Activated T-cell treated with anti-CD3 and anti-CD28 coated beads, Interleukin-2, amount 50 U/mL, for 4 hours (primary cell): ENCODE measurements at regions not wholly inside any gene's neighbourhood (a gene's known extent, or its start where the extent isn't known, plus 50 kb on each side); places are given as distances from the start of the nearest gene placed in this dataset.

Experiments
- ATAC-seq, 2 donors: fragments of 200-7000 bp; cut with Tn5 transposase; one replicate each; pipeline ENCODE4 v1.10.0; 2021
- DNase-seq: peaks from one replicate; pipeline ENCODE4 v3.0.0-alpha.2; 2020
- H3K27me3 Mint-ChIP-seq: one replicate; pipeline ENCODE4 v1.8.0; 2021; ENCODE audit warnings: low read depth, mixed read lengths
- H3K36me3 Mint-ChIP-seq: one replicate; pipeline ENCODE4 v1.8.0; 2022; ENCODE audit warnings: mixed read lengths; ENCODE audit not compliant: insufficient read depth
- H3K4me1 Mint-ChIP-seq: one replicate; pipeline ENCODE4 v1.8.0; 2021; ENCODE audit warnings: low read depth, mixed read lengths
- H3K4me3 Mint-ChIP-seq: one replicate; pipeline ENCODE4 v1.8.0; 2021; ENCODE audit warnings: mild to moderate bottlenecking, moderate library complexity, mixed read lengths
- H3K9me3 Mint-ChIP-seq: one replicate; pipeline ENCODE4 v1.8.0; 2021; ENCODE audit warnings: mixed read lengths

DNA sequence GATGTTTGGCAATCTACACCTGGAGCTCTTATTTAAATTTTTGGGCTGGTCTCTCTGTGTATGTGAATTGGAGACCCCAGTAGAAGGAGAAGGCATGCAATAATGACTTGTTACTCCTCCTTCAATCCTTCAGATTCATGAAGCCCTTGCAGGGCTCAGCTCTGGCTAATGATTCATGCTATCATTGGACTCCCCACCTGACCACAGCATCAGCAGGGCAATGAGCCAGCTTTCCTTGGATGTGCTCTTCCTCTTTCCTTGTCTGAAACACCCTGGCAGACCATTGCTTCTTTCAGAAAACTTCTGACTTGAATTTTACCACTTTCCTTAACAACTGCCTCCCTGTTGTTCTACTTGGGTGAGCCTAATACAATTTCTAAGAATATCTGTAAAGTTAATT lies 1019.2 kb downstream of the AACS start:
- DNase-seq = no peak
- Mint-ChIP-seq H3K4me1 (no peaks in the 10 kb centered on the region), H3K27me3 (no peaks in the 10 kb centered on the region), H3K9me3 (peaks cover 10% of the 10 kb centered on the region), H3K36me3 (no peaks in the 10 kb centered on the region), H3K4me3 (no peak overlapping the region)
- no peak for ATAC-seq

GRCh38 chr12:126086242-126086641 lies 1021.0 kb downstream of the AACS start:
- H3K4me3 Mint-ChIP-seq = no peak overlapping the region
- no peaks in the 10 kb centered on the region for H3K27me3 Mint-ChIP-seq
- ATAC-seq = no peak
- H3K4me1 Mint-ChIP-seq = no peaks in the 10 kb centered on the region
- H3K36me3 Mint-ChIP-seq = no peaks in the 10 kb centered on the region
- no peak for DNase-seq
- peaks cover 9% of the 10 kb centered on the region for H3K9me3 Mint-ChIP-seq

- peaks cover 15% of the 10 kb centered on the region for H3K9me3 Mint-ChIP-seq
- H3K4me3 Mint-ChIP-seq = no peak overlapping the region
- no peaks in the 10 kb centered on the region for H3K36me3 Mint-ChIP-seq
- ATAC-seq = no peak
- no peaks in the 10 kb centered on the region for H3K4me1 Mint-ChIP-seq
- H3K27me3 Mint-ChIP-seq = peaks cover 2% of the 10 kb centered on the region
- DNase-seq = no peak
Measured at GRCh38 chr12:126087692-126088091, 1022.5 kb downstream of the AACS start.

- ATAC-seq = no peak
- Mint-ChIP-seq H3K9me3 (peaks cover 11% of the 10 kb centered on the region), H3K36me3 (no peaks in the 10 kb centered on the region)
Measured at GRCh38 chr12:126093908-126094307, 1028.7 kb downstream of the AACS start.

DNA sequence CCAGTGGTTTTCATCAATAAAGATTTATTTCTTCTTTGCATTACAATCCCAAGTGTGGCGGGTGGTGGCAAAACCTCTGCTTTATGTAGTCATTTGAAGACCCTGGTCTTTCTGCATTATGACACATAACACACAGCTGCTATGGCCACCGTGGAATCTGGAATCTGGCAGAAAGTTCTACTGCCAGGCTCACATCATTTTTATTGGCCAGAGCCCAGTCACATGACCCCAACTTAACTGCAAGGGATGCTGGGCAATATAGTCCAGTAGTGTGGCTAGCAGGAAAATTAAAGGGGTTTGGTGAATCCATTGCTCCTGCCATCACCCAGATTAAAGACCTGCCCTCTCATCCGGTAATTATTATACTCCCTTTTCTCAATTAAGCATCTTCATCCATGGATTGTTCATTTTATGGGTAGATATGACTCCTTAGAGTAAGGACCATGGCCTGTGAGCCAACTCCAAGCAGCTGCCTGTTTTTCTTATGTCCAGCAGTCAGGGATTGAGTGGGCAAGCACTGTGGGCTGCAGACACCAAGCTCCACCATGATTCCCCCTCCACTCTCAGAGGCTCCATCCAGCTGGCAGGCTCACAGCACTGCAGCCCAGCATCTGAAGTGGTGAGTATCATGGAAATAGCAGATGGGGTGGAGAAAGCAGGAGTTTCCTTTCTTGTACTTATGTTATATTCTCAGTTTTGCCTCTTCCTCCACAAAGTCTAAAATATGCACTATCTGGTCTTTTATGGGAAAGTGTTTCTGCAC lies 1030.7 kb downstream of the AACS start:
- peaks cover 6% of the 10 kb centered on the region for H3K9me3 Mint-ChIP-seq
- peaks cover 2% of the 10 kb centered on the region for H3K27me3 Mint-ChIP-seq
- H3K4me3 Mint-ChIP-seq = no peak overlapping the region
- H3K4me1 Mint-ChIP-seq = no peaks in the 10 kb centered on the region
- ATAC-seq (no peak), DNase-seq (no peak)
- no peaks in the 10 kb centered on the region for H3K36me3 Mint-ChIP-seq

More at GRCh38 chr12:126093908-126094307, 1028.7 kb downstream of the AACS start:
- peaks cover 2% of the 10 kb centered on the region for H3K27me3 Mint-ChIP-seq
- H3K4me3 Mint-ChIP-seq = no peak overlapping the region
- H3K4me1 Mint-ChIP-seq = no peaks in the 10 kb centered on the region
- DNase-seq = no peak

DNA sequence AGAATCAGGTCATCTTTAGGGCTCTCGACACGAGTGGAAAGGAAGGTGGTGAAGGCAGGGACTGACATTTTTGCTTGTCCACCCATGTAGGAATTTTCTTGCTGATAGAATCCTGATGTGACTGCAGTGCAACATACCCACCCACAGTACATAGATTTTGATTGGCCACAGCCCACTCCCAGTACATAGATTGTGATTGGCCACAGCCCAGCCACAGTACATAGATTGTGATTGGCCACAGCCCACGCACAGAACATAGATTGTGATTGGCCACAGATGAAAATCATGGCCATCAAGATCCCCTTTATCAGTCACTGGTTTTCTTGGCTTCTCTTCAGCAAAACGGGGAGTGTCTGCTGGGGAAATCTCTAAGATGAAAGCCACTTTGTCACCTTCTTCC lies 1041.5 kb downstream of the AACS start:
- no peaks in the 10 kb centered on the region for H3K36me3 Mint-ChIP-seq
- no peaks in the 10 kb centered on the region for H3K9me3 Mint-ChIP-seq

DNA sequence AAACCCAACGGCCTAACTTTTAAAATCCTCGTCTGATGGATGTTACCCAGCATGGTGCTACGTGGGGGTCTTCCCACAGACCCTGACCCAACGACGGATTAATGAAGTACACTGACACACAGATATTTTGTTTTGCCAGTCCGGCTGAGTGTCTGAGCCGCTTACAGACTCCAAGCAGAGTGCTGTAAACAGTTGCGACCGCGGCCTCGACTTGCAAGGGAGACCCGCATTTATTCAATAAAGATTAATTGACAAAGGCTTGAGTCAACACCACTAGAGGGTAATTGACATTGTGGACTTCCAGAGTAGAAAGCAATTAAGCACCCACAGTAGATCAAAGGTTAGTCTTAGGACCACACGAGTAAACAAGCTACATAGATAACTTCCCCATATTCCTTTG lies 1042.4 kb downstream of the AACS start:
- ATAC-seq (no peak), DNase-seq (no peak)
- Mint-ChIP-seq H3K9me3 (no peaks in the 10 kb centered on the region), H3K4me3 (no peak overlapping the region), H3K36me3 (no peaks in the 10 kb centered on the region), H3K4me1 (no peaks in the 10 kb centered on the region), H3K27me3 (no peaks in the 10 kb centered on the region)

More for the DNA sequence above, 1041.5 kb downstream of the AACS start:
- DNase-seq (no peak), ATAC-seq (no peak)
- Mint-ChIP-seq H3K4me3 (no peak overlapping the region), H3K27me3 (no peaks in the 10 kb centered on the region), H3K4me1 (no peaks in the 10 kb centered on the region)

- DNase-seq (no peak), ATAC-seq (no peak)
- H3K4me3 Mint-ChIP-seq = no peak overlapping the region
- no peaks in the 10 kb centered on the region for H3K9me3 Mint-ChIP-seq
- H3K27me3 Mint-ChIP-seq = no peaks in the 10 kb centered on the region
- no peaks in the 10 kb centered on the region for H3K36me3 Mint-ChIP-seq
- H3K4me1 Mint-ChIP-seq = no peaks in the 10 kb centered on the region
Measured at GRCh38 chr12:126108247-126108646, 1043.0 kb downstream of the AACS start.

GRCh38 chr12:126112141-126112540 lies 1046.9 kb downstream of the AACS start:
- Mint-ChIP-seq H3K4me3 (no peak overlapping the region), H3K4me1 (no peaks in the 10 kb centered on the region), H3K27me3 (no peaks in the 10 kb centered on the region), H3K36me3 (no peaks in the 10 kb centered on the region), H3K9me3 (peaks cover 9% of the 10 kb centered on the region)
- ATAC-seq (no peak), DNase-seq (no peak)

- no peak overlapping the region for H3K4me3 Mint-ChIP-seq
- H3K27me3 Mint-ChIP-seq = no peaks in the 10 kb centered on the region
- no peaks in the 10 kb centered on the region for H3K36me3 Mint-ChIP-seq
- ATAC-seq = no peak
- H3K4me1 Mint-ChIP-seq = no peaks in the 10 kb centered on the region
- no peak for DNase-seq
- H3K9me3 Mint-ChIP-seq = peaks cover 9% of the 10 kb centered on the region
Measured at GRCh38 chr12:126112849-126113248, 1047.6 kb downstream of the AACS start.

- H3K27me3 Mint-ChIP-seq = no peaks in the 10 kb centered on the region
- no peaks in the 10 kb centered on the region for H3K4me1 Mint-ChIP-seq
- H3K9me3 Mint-ChIP-seq = peaks cover 9% of the 10 kb centered on the region
- no peaks in the 10 kb centered on the region for H3K36me3 Mint-ChIP-seq
- no peak overlapping the region for H3K4me3 Mint-ChIP-seq
- DNase-seq = no peak
- no peak for ATAC-seq
Measured at GRCh38 chr12:126114441-126114840, 1049.2 kb downstream of the AACS start.

DNA sequence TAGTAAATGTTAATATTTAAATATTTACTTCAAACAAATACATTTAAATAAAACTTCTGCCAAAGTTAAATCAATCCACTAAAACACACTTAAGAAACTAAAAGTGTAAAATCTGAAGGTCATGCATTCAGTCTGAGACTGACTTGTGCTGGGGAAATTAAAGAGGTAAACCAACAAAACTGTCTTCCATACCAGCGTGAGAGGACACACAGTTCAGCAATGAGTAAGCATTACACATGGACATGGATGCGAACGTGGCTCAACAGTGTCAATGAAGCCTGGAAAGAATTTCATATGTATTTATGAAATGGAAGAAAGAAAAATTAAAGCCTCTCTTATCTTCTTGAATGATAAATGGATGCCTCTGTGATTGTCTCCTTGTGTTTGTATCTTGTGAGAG lies 1052.3 kb downstream of the AACS start:
- Mint-ChIP-seq H3K36me3 (no peaks in the 10 kb centered on the region), H3K4me1 (no peaks in the 10 kb centered on the region), H3K4me3 (no peak overlapping the region), H3K9me3 (peaks cover 13% of the 10 kb centered on the region), H3K27me3 (peaks cover 3% of the 10 kb centered on the region)
- DNase-seq (no peak), ATAC-seq (no peak)

DNA sequence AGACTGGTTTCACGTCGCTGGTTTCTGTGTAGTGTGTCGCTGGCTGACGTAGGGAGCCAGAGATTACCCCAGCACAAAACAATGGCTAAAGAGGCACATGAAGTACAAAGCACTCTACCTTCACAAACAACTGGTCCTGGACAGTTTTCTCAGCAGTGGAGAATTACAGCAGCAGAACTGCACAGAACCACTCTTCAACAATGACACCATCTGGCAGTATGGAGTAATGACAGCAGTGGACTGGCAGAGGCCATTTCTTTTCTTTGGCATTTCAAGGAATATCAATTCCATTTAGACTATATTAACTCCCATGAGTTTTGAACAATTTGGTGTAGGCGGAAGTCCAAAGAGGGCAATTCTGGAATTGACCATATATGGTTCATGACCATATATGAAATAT lies 1074.1 kb downstream of the AACS start:
- DNase-seq (no peak), ATAC-seq (no peak)
- Mint-ChIP-seq H3K4me3 (no peak overlapping the region), H3K4me1 (no peaks in the 10 kb centered on the region), H3K36me3 (no peaks in the 10 kb centered on the region), H3K27me3 (no peaks in the 10 kb centered on the region), H3K9me3 (peaks cover 49% of the 10 kb centered on the region)

DNA sequence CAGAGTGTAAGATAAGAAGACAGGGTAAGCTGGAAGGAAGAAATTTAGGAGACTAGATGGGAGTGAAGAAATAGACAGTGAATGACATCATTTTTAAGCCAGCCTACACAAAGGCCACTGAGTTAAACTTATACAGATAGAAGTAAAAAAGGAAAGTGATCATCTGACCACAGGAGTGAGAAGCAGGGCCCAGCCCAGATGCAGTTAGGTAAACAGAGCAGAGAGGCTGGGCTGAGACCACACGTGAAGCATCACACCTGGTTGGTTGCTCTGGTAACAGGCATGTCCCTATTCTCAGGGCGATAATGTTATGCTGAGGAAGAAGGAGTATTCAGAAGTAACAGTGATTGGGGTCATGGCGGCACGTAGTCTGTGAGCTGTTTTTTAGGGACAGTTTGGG lies 1079.4 kb downstream of the AACS start:
- H3K9me3 Mint-ChIP-seq = peaks cover 21% of the 10 kb centered on the region
- H3K4me3 Mint-ChIP-seq = no peak overlapping the region
- H3K36me3 Mint-ChIP-seq = no peaks in the 10 kb centered on the region
- H3K27me3 Mint-ChIP-seq = no peaks in the 10 kb centered on the region
- no peak for ATAC-seq
- no peak for DNase-seq
- H3K4me1 Mint-ChIP-seq = no peaks in the 10 kb centered on the region

GRCh38 chr12:126147321-126147720 lies 1082.1 kb downstream of the AACS start:
- DNase-seq (no peak), ATAC-seq (no peak)
- peaks cover 14% of the 10 kb centered on the region for H3K9me3 Mint-ChIP-seq
- H3K4me3 Mint-ChIP-seq = no peak overlapping the region
- H3K36me3 Mint-ChIP-seq = no peaks in the 10 kb centered on the region
- H3K4me1 Mint-ChIP-seq = no peaks in the 10 kb centered on the region
- no peaks in the 10 kb centered on the region for H3K27me3 Mint-ChIP-seq
